Endothelial cell of umbilical vein (primary cell): ENCODE measurements at regions not wholly inside any gene's neighbourhood (a gene's known extent, or its start where the extent isn't known, plus 50 kb on each side); places are given as distances from the start of the nearest gene placed in this dataset.

Experiments used
- BruUV-seq: library from RNA; stranded (reverse); fragments of 400-500 nt; replicated peaks from 2 replicates; lab custom pipeline; 2021; lab: Mats Ljungman, UMichigan
- CTCF ChIA-PET: fragments of 300-600, 350-600 bp; sonication (Branson Sonifier 250); formaldehyde crosslinking; loops from one replicate; lab custom pipeline; 2021; ENCODE audit warnings: antibody characterized with exemption, inconsistent platforms; lab: Charles Lee
- POLR2A ChIA-PET: fragments of 300-600, 350-600 bp; sonication (Branson Sonifier 250); formaldehyde crosslinking; loops from one replicate; lab custom pipeline; 2021; ENCODE audit warnings: antibody characterized with exemption, inconsistent platforms; lab: Charles Lee
- DNase-seq: peaks from one replicate; pipeline ENCODE4 v3.0.0-alpha.2; 2011; ENCODE audit warnings: low read depth, low spot score
- FAIRE-seq: peaks from 2 replicates; lab custom pipeline; 2011; peaks lifted over from hg19 to GRCh38; lab: Jason Lieb, UNC
- H2AFZ ChIP-seq: 2 replicates; pipeline ENCODE4 v1.6.0; 2012; ENCODE audit warnings: low read depth, low read length, control low read depth, inconsistent platforms
- H3K27ac ChIP-seq: 2 replicates; pipeline ENCODE4 v1.5.1; 2011; ENCODE audit warnings: low read depth, mild to moderate bottlenecking, control low read depth, low read length, moderate library complexity; ENCODE audit not compliant: insufficient read depth
- H3K27me3 ChIP-seq, 2 experiments: 2 replicates each; pipeline versions ENCODE4 v1.6.0 to v1.6.1; 2011; ENCODE audit warnings: low read length in 2 of 2, mixed read lengths in 1 of 2; ENCODE audit not compliant: control insufficient read depth in 2 of 2, insufficient read depth in 2 of 2
- H3K36me3 ChIP-seq, 2 experiments: 2 replicates in 1 of 2; 3 replicates in 1 of 2; pipeline ENCODE4 v1.5.1; 2011; ENCODE audit warnings: low read length in 2 of 2, mild to moderate bottlenecking in 1 of 2, moderate library complexity in 1 of 2; ENCODE audit not compliant: control insufficient read depth in 2 of 2, insufficient read depth in 2 of 2; ENCODE audit errors: extremely low read depth in 1 of 2
- H3K4me1 ChIP-seq: 3 replicates; pipeline ENCODE4 v1.5.1; 2011; ENCODE audit warnings: mild to moderate bottlenecking, low read length; ENCODE audit not compliant: control insufficient read depth, insufficient read depth; ENCODE audit errors: extremely low read depth
- H3K4me2 ChIP-seq: 2 replicates; pipeline ENCODE4 v1.6.1; 2011; ENCODE audit warnings: low read length, control low read depth, mixed read lengths; ENCODE audit not compliant: insufficient read depth
- H3K4me3 ChIP-seq, 3 experiments: fragments of 200-600 bp in 1 of 3; sonication (generic), shearing (Covaris generic) in 1 of 3; replicated peaks in 1 of 3; 2 replicates each; pipeline ENCODE4 v1.5.1; 2011 to 2016; ENCODE audit warnings: control low read depth in 3 of 3, low read length in 3 of 3, mild to moderate bottlenecking in 2 of 3, inconsistent platforms in 1 of 3, low read depth in 1 of 3, moderate library complexity in 1 of 3; ENCODE audit not compliant: insufficient read depth in 1 of 3
- H3K79me2 ChIP-seq: 2 replicates; pipeline ENCODE4 v1.6.0; 2012; ENCODE audit warnings: low read length, inconsistent platforms; ENCODE audit not compliant: control insufficient read depth, insufficient read depth
- H3K9ac ChIP-seq: replicated peaks from 2 replicates; pipeline ENCODE3; 2011; ENCODE audit warnings: low read length, control low read depth; ENCODE audit not compliant: insufficient read depth; ENCODE audit errors: extremely low read depth
- H3K9me1 ChIP-seq: replicated peaks from 3 replicates; pipeline ENCODE4 v1.6.0; 2011; ENCODE audit warnings: mild to moderate bottlenecking, low read length; ENCODE audit not compliant: control insufficient read depth, insufficient read depth; ENCODE audit errors: extremely low read depth
- H3K9me3 ChIP-seq: replicated peaks from 2 replicates; pipeline ENCODE4 v1.5.1; 2012; ENCODE audit warnings: low read length, inconsistent platforms; ENCODE audit not compliant: control insufficient read depth, insufficient read depth
- H4K20me1 ChIP-seq: replicated peaks from 2 replicates; pipeline ENCODE3; 2011; ENCODE audit warnings: mild to moderate bottlenecking, low read length; ENCODE audit not compliant: control insufficient read depth, insufficient read depth; ENCODE audit errors: extremely low read depth
- CTCF ChIP-seq, 2 donors: IDR thresholded peaks; 1 replicate in 1 of 2; 2 replicates in 1 of 2; pipeline ENCODE4 v1.5.1; 2011; ENCODE audit warnings: low read length in 2 of 2, mild to moderate bottlenecking in 2 of 2, moderate library complexity in 2 of 2, control low read depth in 1 of 2, inconsistent platforms in 1 of 2, low read depth in 1 of 2; ENCODE audit not compliant: insufficient read depth in 1 of 2; ENCODE audit errors: extremely low read depth in 1 of 2
- EZH2 ChIP-seq: IDR thresholded peaks from 2 replicates; pipeline ENCODE4 v1.6.1; 2012; ENCODE audit warnings: borderline replicate concordance, low read depth, mild to moderate bottlenecking, moderate library complexity, low read length, inconsistent platforms; ENCODE audit not compliant: severe bottlenecking
- FOS ChIP-seq: IDR thresholded peaks from 2 replicates; pipeline ENCODE4 v1.6.1; 2011; ENCODE audit warnings: mild to moderate bottlenecking, low read length, moderate library complexity, borderline replicate concordance; ENCODE audit not compliant: insufficient read depth
- GATA2 ChIP-seq: IDR thresholded peaks from 2 replicates; pipeline ENCODE4 v1.7.0; 2011; ENCODE audit warnings: low read depth, mild to moderate bottlenecking, moderate library complexity, mixed read lengths, low read length; ENCODE audit not compliant: insufficient read length, insufficient read depth
- JUN ChIP-seq: IDR thresholded peaks from 2 replicates; pipeline ENCODE4 v1.6.1; 2011; ENCODE audit warnings: borderline replicate concordance, low read depth; ENCODE audit not compliant: insufficient read length, insufficient read depth
- MAX ChIP-seq: IDR thresholded peaks from 2 replicates; pipeline ENCODE4 v1.6.1; 2011; ENCODE audit not compliant: insufficient read depth, insufficient read length
- MYC ChIP-seq: IDR thresholded peaks from one replicate; pipeline ENCODE4 v1.6.1; 2011; ENCODE audit warnings: mild to moderate bottlenecking, low read depth, low read length
- POLR2A ChIP-seq: IDR thresholded peaks from 2 replicates; pipeline ENCODE4 v1.6.1; 2012; ENCODE audit warnings: low read depth, mild to moderate bottlenecking, control low read depth, low read length
- POLR2AphosphoS5 ChIP-seq: IDR thresholded peaks from 2 replicates; pipeline ENCODE4 v1.6.1; 2012; ENCODE audit warnings: low read depth, mild to moderate bottlenecking, control low read depth, low read length, moderate library complexity; ENCODE audit not compliant: insufficient read depth
- dilution Hi-C: fragments of 300-500 bp; cut with MboI; formaldehyde crosslinking; loops from one replicate; pipeline ENCODE4 v1.15.0; 2019; ENCODE audit warnings: low sequenced_read_pairs; ENCODE audit not compliant: extremely low pct_ligation_motif_present
- intact Hi-C: fragments of 100-400 bp; cut with micrococcal nuclease; formaldehyde crosslinking; loops from one replicate; pipeline ENCODE4 v1.10.0; 2022

- Histone ChIP-seq H3K9ac (no peak overlapping the region), H3K4me1 (peaks cover 25% of the 10 kb centered on the region), H3K36me3 (no peaks in the 10 kb centered on the region), H3K27ac (no peak overlapping the region), H3K4me2 (no peak overlapping the region), H2AFZ (no peak overlapping the region), H3K9me1 (no peaks in the 10 kb centered on the region), H3K79me2 (peaks cover 10% of the 10 kb centered on the region), H3K4me3 (no peak overlapping the region), H3K9me3 (no peaks in the 10 kb centered on the region), H4K20me1 (no peaks in the 10 kb centered on the region), H3K27me3 (no peaks in the 10 kb centered on the region)
- no TSS peak for BruUV-seq
- FAIRE-seq (no peak), DNase-seq (no peak)
- CTCF ChIA-PET: interaction anchor here (1.2 kb wide), 1 partner anchor 200 kb away, joined by 4 read pairs; no protein-coding TSS in a partner anchor
- dilution Hi-C loops: no loop called here
- TF ChIP-seq MAX (no peak), POLR2A (no peak), POLR2AphosphoS5 (no peak), FOS (no peak)
- POLR2A ChIA-PET: no interaction called here
- intact Hi-C loops: no loop called here
Measured at GRCh38 chr1:98268316-98268715, 347.5 kb upstream of the DPYD start.

- H3K27ac ChIP-seq: no peak overlapping the region
- intact Hi-C loops: no loop called here
- BruUV-seq: no TSS peak
- H3K4me1 ChIP-seq: peaks cover 33% of the 10 kb centered on the region
- H3K27me3 ChIP-seq: no peaks in the 10 kb centered on the region
- dilution Hi-C loops: no loop called here
- no peaks in the 10 kb centered on the region for H3K9me1 ChIP-seq
- no peaks in the 10 kb centered on the region for H3K9me3 ChIP-seq
- no peak overlapping the region for H3K4me3 ChIP-seq
- H2AFZ ChIP-seq: no peak overlapping the region
- ChIA-PET POLR2A (interaction anchor here (0.6 kb wide), 1 partner anchor 173 kb away, joined by 3 read pairs; no protein-coding TSS in a partner anchor), CTCF (interaction anchor here (0.9 to 1.2 kb wide), 2 partner anchors 10 to 201 kb away, joined by 3 to 4 read pairs; no protein-coding TSS in a partner anchor)
- H4K20me1 ChIP-seq: no peaks in the 10 kb centered on the region
- H3K9ac ChIP-seq: no peak overlapping the region
- no peak for TF ChIP-seq FOS
- TF ChIP-seq MYC: no peak
- TF ChIP-seq JUN: no peak
- TF ChIP-seq POLR2A: no peak
- TF ChIP-seq POLR2AphosphoS5: no peak
- no peak for TF ChIP-seq MAX
- TF ChIP-seq CTCF (IDR thresholded peaks at IDR 0.05; ENCODE audit: extremely low read depth in 1 of 2, insufficient read depth in 1 of 2, low read depth in 1 of 2, low read length in 2 of 2): no peak
- TF ChIP-seq EZH2: no peak
- no peak for TF ChIP-seq GATA2
- no peak for DNase-seq
- no peak overlapping the region for H3K4me2 ChIP-seq
- no peak for FAIRE-seq
- H3K36me3 ChIP-seq: no peaks in the 10 kb centered on the region
- H3K79me2 ChIP-seq: peaks cover 14% of the 10 kb centered on the region
Measured at GRCh38 chr1:98267423-98267822, 346.6 kb upstream of the DPYD start.
